Stimulated activated CD4-positive, alpha-beta T cell treated with anti-CD3 and anti-CD28 coated beads, TNF-alpha, amount 100 ng/mL, for 4 hours (primary cell): ENCODE measurements at regions not wholly inside any gene's neighbourhood (a gene's known extent, or its start where the extent isn't known, plus 50 kb on each side); places are given as distances from the start of the nearest gene placed in this dataset.

Source experiments
- DNase-seq, 3 experiments: peaks; one replicate each; pipeline ENCODE4 v3.0.0-alpha.2; 2020; ENCODE audit warnings: low read depth in 3 of 3

- DNase-seq: no peak
These were observed 422.1 kb downstream of the EPM2A start for GRCh38 chr6:145313041-145313855.

- DNase-seq: no peak
These were observed 419.2 kb downstream of the EPM2A start for GRCh38 chr6:145315982-145316600.

- DNase-seq: no peak
These were observed 416.4 kb downstream of the EPM2A start for GRCh38 chr6:145318952-145319351.

DNA sequence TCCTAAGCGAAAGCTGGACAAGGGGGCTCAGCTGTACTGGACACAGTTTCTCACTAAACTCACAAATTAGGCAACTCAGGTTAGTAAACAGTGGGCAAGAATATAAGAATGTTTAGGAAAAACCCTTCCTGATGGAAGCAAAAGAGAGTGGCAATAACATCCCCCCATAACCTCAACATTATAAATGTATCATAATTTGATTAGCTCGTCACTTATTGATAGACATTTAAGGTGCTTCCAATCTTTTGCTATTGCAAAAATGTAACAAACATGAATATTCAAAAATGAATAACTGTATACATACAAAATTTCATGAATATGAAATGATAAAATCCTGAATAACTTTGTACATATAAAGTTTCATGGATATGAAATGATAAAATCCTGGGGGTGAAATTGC is 415.7 kb downstream of the EPM2A start:
- DNase-seq: no peak

DNA sequence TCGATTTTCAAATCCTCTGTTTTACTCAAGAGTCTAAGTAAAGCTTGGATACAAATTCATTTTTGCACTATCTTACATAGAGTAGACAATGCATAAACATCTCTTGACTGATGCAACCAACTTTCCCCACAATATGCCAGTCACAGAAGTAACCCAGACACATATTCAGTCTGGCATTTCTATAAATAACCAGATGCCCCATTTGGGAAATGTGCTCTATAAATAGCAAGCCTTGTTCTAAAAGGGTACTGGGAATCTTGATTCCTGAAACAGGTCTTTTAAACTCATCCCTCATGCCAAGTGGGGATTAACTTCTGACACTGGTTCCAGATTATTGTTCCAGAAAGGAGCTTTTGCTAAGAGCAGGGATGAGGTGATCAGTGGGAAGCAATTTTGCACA is 411.7 kb downstream of the EPM2A start:
- no peak for DNase-seq

- DNase-seq: no peak
These were observed 407.7 kb downstream of the EPM2A start for GRCh38 chr6:145327586-145327985.

GRCh38 chr6:145329257-145329656 is 406.1 kb downstream of the EPM2A start:
- no peak for DNase-seq

- DNase-seq: no peak
These were observed 404.3 kb downstream of the EPM2A start for GRCh38 chr6:145331066-145331465.

- DNase-seq: no peak
These were observed 403.3 kb downstream of the EPM2A start for GRCh38 chr6:145332011-145332410.

GRCh38 chr6:145336119-145336518 is 399.2 kb downstream of the EPM2A start:
- no peak for DNase-seq

DNA sequence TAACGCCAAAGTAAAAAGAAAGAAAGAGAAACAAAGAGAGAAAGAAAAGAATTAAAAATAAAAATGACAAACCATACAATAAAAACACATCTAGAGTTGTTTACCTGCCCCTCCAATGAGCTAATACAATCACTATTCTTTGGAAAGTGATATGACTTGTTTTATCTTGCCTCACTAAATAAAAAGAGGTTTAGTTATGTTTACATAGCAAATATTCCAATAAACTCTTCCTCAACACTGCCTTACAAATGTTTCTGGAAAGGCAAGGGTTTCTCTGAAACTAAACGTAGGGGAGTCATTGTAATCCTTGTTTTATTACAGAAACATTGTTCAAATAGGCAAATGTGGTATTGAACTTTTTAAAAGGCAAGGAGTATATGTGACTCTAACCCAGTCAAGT is 396.2 kb downstream of the EPM2A start:
- DNase-seq: no peak

GRCh38 chr6:145340256-145340655 is 395.1 kb downstream of the EPM2A start:
- no peak for DNase-seq

GRCh38 chr6:145345094-145345493 is 390.2 kb downstream of the EPM2A start:
- no peak for DNase-seq

GRCh38 chr6:145347216-145347615 is 388.1 kb downstream of the EPM2A start:
- no peak for DNase-seq

GRCh38 chr6:145349950-145350510 is 385.3 kb downstream of the EPM2A start:
- DNase-seq: no peak

GRCh38 chr6:145350928-145351327 is 384.4 kb downstream of the EPM2A start:
- DNase-seq: no peak

- DNase-seq: no peak
These were observed 382.8 kb downstream of the EPM2A start for GRCh38 chr6:145352382-145353080.

GRCh38 chr6:145360865-145361264 is 374.5 kb downstream of the EPM2A start:
- no peak for DNase-seq

DNA sequence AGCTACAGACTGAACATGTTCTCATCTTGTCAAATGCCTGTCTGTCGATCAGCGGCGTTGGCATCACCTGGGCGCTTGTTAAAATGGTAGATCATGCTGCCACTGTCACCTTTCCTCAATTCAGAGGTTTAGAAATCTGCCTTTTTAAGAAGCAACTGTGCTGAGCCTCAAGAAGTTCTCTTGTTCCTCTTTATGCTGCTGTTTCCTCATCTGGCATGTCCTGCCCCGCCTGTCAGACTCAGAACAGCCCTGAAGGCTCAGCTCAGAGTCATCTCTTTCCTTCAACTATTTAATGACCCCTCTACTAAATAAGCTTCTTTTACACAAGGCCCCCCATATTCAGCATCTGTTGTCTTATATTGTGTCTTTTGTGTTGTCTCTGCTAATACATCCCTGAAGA is 368.2 kb downstream of the EPM2A start:
- DNase-seq: no peak

DNA sequence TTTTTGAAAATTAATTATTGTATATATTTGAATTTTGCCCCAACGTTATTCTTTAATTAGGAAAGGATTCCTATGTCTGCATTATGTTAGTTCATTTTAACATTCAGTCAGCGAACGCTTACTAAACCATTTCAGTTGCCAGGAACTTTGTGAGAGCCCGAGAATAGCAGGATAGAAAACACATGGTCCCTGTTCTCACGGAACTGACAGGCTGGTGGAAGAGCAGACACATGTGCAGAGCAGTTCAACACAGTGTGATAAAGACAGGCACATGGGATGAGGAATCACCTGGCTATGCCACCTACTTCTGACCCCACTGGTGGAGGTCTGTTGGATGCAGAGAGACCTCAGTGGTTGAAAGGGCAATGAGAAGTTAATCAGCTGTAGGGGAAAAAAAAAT is 367.2 kb downstream of the EPM2A start:
- DNase-seq: no peak

DNA sequence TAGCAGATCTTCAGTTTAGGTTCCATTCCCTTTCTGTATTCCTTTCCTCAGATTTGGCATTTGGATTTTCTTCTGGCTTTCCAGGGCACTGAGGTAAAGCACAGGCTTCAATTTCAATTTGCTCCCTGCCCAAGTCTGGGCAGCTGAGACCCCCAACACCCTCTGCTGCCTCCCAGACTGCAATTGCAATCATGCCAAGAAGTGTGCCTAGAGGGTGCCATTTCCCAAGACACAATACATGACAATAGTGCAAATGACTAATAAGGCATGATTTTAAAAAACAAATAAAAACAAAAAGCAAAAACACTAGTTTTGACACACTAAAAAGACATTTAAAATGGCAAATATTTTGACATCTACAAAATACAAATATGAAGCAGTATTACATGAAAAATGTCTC is 364.8 kb downstream of the EPM2A start:
- no peak for DNase-seq

- DNase-seq: no peak
These were observed 362.6 kb downstream of the EPM2A start for GRCh38 chr6:145372671-145373151.
